ENCODE measurements at regions not wholly inside any gene's neighbourhood (a gene's known extent, or its start where the extent isn't known, plus 50 kb on each side); places are given as distances from the start of the nearest gene placed in this dataset.

GRCh38 chr20:63074182-63074581 is 67.4 kb upstream of the BHLHE23 start:
- TF ChIP-seq CTCF (IDR thresholded peaks at IDR 0.05) = no peak
- TF ChIP-seq POLR2A (IDR thresholded peaks at IDR 0.05) = no peak
